BJ (cell line): ENCODE measurements at regions not wholly inside any gene's neighbourhood (a gene's known extent, or its start where the extent isn't known, plus 50 kb on each side); places are given as distances from the start of the nearest gene placed in this dataset.

Source experiments
- CTCF ChIA-PET: fragments of 350-600 bp; formaldehyde crosslinking; extraction: SDS; loops from one replicate; lab custom pipeline; 2021; ENCODE audit warnings: antibody characterized with exemption, inconsistent platforms; lab: Yijun Ruan, JAX
- POLR2A ChIA-PET: fragments of 300-600 bp; sonication (Branson Sonifier 250); formaldehyde crosslinking; extraction: SDS; loops from one replicate; lab custom pipeline; 2021; ENCODE audit warnings: antibody characterized with exemption; lab: Charles Lee
- DNase-seq: peaks from one replicate; pipeline ENCODE4 v3.0.0-alpha.2; 2011; ENCODE audit warnings: low read depth
- H3K27me3 ChIP-seq: 2 replicates; pipeline ENCODE4 v1.6.0; 2011; ENCODE audit warnings: low read length; ENCODE audit not compliant: control insufficient read depth, insufficient read depth
- H3K36me3 ChIP-seq: 2 replicates; pipeline ENCODE4 v1.5.1; 2011; ENCODE audit warnings: low read length; ENCODE audit not compliant: control insufficient read depth, insufficient read depth
- H3K4me3 ChIP-seq: 2 replicates; pipeline ENCODE4 v1.5.1; 2011; ENCODE audit warnings: low read depth, mild to moderate bottlenecking, control low read depth, low read length
- TF ChIP-seq, protein P1 (sequence below): IDR thresholded peaks from 2 replicates; pipeline ENCODE4 v1.5.1; 2011; ENCODE audit warnings: low read depth, mild to moderate bottlenecking, control low read depth, inconsistent platforms, low read length, moderate library complexity; ENCODE audit not compliant: insufficient read depth

DNA sequence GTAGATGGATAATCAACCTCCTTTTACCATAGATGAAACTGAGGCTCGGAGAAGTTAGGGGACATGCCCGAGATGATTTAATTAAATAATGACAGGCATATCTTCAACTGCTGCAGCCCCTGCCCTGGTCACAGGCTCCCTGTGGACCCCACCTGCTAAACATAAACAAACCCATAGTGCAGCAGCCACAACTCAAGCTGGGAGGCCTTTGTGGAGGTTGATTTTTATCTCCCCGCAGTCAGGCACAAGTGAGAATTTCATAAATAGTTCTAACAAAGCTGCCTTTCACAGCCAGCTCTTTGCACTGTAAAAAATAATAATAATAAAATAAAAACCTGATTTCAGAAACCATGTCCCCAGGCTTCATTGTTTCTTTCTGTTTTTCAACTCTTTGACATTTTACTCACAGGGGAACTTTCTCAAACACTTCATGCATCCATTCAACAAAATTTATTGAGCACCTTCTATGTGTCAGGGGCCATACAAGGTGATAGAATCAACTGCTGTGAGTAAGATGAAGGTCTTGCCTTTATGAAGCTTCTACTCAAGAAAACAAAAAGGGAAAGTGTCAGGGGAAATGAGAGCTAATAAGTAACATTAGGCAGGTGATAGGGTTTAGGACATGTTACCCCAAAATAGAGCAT, 393.6 kb upstream of the PROK2 start:
- POLR2A ChIA-PET: no interaction called here

DNA sequence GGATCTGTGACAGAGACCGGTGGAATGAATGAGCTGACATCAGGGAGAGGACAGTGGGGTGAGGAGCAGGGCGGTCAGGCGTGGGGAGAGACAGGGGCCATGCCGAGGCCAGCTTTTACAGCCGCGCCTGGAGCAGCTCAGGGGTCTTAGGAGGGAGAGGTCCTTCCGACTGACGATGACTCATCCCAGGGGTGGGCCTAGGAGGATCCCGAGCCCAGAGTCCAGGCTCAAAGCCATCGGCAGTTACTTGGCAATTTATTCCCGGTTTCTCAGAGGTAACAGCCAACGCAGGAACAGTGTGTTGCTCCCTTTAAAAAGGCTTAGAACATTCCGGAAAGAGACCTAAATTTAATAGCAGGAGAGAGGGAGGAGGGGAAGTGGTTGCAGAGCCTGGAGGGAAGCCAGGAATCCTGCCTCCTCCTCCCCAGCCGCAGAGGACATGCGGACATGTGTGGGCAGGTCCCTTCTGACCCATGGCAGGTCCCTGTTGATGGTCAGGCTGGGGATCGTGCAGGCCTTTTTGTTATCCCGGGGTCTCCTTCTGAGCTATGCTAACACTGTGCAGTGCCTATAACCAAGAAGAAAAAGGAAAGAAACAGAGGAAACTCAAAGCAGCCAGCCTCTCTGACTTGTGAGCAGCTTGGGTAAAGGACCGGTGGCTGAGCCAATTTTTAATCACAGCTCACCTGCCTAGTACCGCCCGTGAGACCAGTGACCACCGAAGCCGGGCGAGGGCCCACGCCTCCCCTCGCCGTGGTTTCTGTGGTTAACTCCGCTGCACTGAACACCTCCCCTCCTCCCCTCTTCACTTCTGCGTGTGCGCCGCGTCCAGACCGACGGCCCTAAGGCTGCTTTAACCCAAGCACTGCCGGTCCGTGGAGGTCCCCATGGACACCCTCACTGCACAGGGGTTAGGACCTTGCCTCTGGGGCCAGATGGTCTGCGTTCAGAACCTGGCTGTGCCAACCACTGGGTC, 392.4 kb upstream of the PROK2 start:
- Histone ChIP-seq H3K36me3 (no peaks in the 10 kb centered on the region), H3K4me3 (no peak overlapping the region), H3K27me3 (peaks cover 5% of the 10 kb centered on the region; the same call in 1 of the 2 replicates)
- ChIA-PET POLR2A (no interaction called here), CTCF (no interaction called here)
- DNase-seq: no peak
- TF ChIP-seq, protein P1, sequence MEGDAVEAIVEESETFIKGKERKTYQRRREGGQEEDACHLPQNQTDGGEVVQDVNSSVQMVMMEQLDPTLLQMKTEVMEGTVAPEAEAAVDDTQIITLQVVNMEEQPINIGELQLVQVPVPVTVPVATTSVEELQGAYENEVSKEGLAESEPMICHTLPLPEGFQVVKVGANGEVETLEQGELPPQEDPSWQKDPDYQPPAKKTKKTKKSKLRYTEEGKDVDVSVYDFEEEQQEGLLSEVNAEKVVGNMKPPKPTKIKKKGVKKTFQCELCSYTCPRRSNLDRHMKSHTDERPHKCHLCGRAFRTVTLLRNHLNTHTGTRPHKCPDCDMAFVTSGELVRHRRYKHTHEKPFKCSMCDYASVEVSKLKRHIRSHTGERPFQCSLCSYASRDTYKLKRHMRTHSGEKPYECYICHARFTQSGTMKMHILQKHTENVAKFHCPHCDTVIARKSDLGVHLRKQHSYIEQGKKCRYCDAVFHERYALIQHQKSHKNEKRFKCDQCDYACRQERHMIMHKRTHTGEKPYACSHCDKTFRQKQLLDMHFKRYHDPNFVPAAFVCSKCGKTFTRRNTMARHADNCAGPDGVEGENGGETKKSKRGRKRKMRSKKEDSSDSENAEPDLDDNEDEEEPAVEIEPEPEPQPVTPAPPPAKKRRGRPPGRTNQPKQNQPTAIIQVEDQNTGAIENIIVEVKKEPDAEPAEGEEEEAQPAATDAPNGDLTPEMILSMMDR: no peak

More for the DNA sequence above, 393.6 kb upstream of the PROK2 start:
- Histone ChIP-seq H3K4me3 (no peak overlapping the region), H3K36me3 (no peaks in the 10 kb centered on the region), H3K27me3 (peaks cover 5% of the 10 kb centered on the region; the same call in 1 of the 2 replicates)
- no peak for DNase-seq
- TF ChIP-seq, protein P1: no peak
- CTCF ChIA-PET: no interaction called here

DNA sequence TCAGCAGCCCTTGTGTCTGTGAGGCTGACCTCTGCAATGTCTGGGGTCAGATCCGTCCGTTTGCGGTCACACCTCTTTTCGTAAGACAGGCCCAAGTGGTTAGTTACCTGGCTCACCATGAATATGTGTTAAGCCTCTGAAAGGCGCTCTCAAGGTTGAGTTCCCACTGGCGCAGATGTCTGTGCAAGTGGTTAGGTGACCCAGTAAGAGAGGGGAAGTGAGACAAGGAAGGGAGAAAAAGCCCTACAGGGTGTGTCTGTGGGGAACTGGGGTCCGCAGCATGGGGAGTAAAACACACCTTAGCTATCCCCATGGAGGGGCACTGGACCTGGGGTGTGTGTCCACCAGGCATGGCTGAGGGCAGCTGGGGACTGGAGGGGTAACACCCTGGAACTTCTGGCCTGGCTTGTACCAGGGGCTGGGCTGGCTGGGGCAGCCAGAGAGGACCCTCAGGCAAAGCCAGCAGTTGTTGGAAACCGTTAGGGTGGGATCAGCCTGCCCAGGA, 391.6 kb upstream of the PROK2 start:
- no peaks in the 10 kb centered on the region for H3K36me3 ChIP-seq
- POLR2A ChIA-PET: no interaction called here
- TF ChIP-seq, protein P1: no peak
- DNase-seq: no peak
- H3K4me3 ChIP-seq: no peak overlapping the region
- peaks cover 3% of the 10 kb centered on the region; the same call in 1 of the 2 replicates for H3K27me3 ChIP-seq
- CTCF ChIA-PET: no interaction called here

DNA sequence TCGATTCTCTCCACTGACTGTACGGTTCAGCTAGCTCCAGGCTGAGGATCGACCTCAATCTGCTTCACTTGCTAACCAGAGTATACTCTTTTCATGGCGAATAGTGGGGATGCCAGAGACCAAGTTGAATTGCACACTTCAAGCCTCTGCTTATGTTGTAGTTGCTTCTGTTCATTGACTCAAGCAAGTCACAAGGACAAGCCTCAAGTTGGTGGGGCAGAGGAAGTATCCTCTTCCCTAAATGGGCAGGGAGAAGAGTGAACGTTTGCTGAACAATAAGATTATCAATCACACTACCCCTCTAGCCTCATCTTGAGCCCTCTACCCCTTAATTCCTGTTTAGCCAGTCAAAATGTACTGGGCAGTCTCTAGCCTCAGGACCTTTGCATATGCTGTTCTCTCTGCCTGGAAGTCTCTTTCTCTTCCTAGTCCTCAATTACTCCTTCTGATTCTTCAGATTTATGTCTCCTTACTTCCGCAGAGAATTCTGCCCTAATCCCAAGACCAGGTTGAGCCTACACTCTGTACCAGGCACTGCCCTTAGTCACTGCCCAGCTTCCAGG, 390.4 kb upstream of the PROK2 start:
- CTCF ChIA-PET: interaction anchor here (0.5 kb wide), 1 partner anchor 188 kb away, joined by 4 read pairs; no protein-coding TSS in a partner anchor
- DNase-seq: no peak
- no peak overlapping the region for H3K4me3 ChIP-seq

More for the DNA sequence above, 390.4 kb upstream of the PROK2 start:
- POLR2A ChIA-PET: no interaction called here
- Histone ChIP-seq H3K27me3 (peaks cover 1% of the 10 kb centered on the region; the same call in 1 of the 2 replicates), H3K36me3 (no peaks in the 10 kb centered on the region)
- TF ChIP-seq, protein P1: no peak
